ENCODE measurements at regions not wholly inside any gene's neighbourhood (a gene's known extent, or its start where the extent isn't known, plus 50 kb on each side); places are given as distances from the start of the nearest gene placed in this dataset.

GRCh38 chr1:13948396-13948795 is 248.4 kb downstream of the PRDM2 start:
- intact Hi-C loops (cut with micrococcal nuclease; ENCODE audit: unreplicated experiment): no loop called here
- TF ChIP-seq CTCF (conservative IDR thresholded peaks at IDR 0.05; ENCODE audit: low read depth, low read length): no peak
- no peak for TF ChIP-seq EZH2 (IDR thresholded peaks at IDR 0.05; ENCODE audit: borderline replicate concordance, low read depth, low read length, poor library complexity, severe bottlenecking)
- no peak for DNase-seq (ENCODE audit: low spot score)
- CTCF ChIA-PET: no interaction called here
- Histone ChIP-seq H3K27ac (ENCODE audit: low read depth, low read length, poor library complexity, severe bottlenecking) (no peak overlapping the region), H3K27me3 (replicated peaks; ENCODE audit: insufficient read depth, low read depth, low read length, poor library complexity) (no peaks in the 10 kb centered on the region), H3K4me3 (ENCODE audit: low read depth, low read length, poor library complexity, severe bottlenecking) (no peak overlapping the region), H3K9me3 (ENCODE audit: low read depth, low read length, poor library complexity, severe bottlenecking) (peaks cover under 1% of the 10 kb centered on the region), H3K36me3 (ENCODE audit: insufficient read depth, low read length, poor library complexity, severe bottlenecking) (no peaks in the 10 kb centered on the region), H3K4me1 (ENCODE audit: insufficient read depth, low read length, poor library complexity, severe bottlenecking) (peaks cover 18% of the 10 kb centered on the region)
- POLR2A ChIA-PET (ENCODE audit: low non-redundant PET): no interaction called here
- no TSS peak for BruUV-seq (replicated peaks)

GRCh38 chr1:13948888-13949391 is 249.0 kb downstream of the PRDM2 start:
- H3K36me3 ChIP-seq (ENCODE audit: insufficient read depth, low read length, poor library complexity, severe bottlenecking): no peaks in the 10 kb centered on the region
- ChIA-PET CTCF (interaction anchor here (0.6 kb wide), 1 partner anchor 192 kb away, joined by 5 read pairs; no protein-coding TSS in a partner anchor), POLR2A (ENCODE audit: low non-redundant PET) (no interaction called here)
- TF ChIP-seq EZH2 (IDR thresholded peaks at IDR 0.05; ENCODE audit: borderline replicate concordance, low read depth, low read length, poor library complexity, severe bottlenecking): no peak
- intact Hi-C loops (cut with micrococcal nuclease; ENCODE audit: unreplicated experiment): no loop called here
- no peak overlapping the region for H3K27ac ChIP-seq (ENCODE audit: low read depth, low read length, poor library complexity, severe bottlenecking)
- DNase-seq (ENCODE audit: low spot score): peak; percentile 30
- no peaks in the 10 kb centered on the region for H3K27me3 ChIP-seq (replicated peaks; ENCODE audit: insufficient read depth, low read depth, low read length, poor library complexity)
- H3K9me3 ChIP-seq (ENCODE audit: low read depth, low read length, poor library complexity, severe bottlenecking): no peaks in the 10 kb centered on the region
- no TSS peak for BruUV-seq (replicated peaks)
- H3K4me3 ChIP-seq (ENCODE audit: low read depth, low read length, poor library complexity, severe bottlenecking): no peak overlapping the region
- peaks cover 18% of the 10 kb centered on the region for H3K4me1 ChIP-seq (ENCODE audit: insufficient read depth, low read length, poor library complexity, severe bottlenecking)

- Histone ChIP-seq H3K4me1 (ENCODE audit: insufficient read depth, low read length, poor library complexity, severe bottlenecking) (peaks cover 18% of the 10 kb centered on the region), H3K27ac (ENCODE audit: low read depth, low read length, poor library complexity, severe bottlenecking) (no peak overlapping the region), H3K27me3 (replicated peaks; ENCODE audit: insufficient read depth, low read depth, low read length, poor library complexity) (no peaks in the 10 kb centered on the region), H3K9me3 (ENCODE audit: low read depth, low read length, poor library complexity, severe bottlenecking) (no peaks in the 10 kb centered on the region), H3K4me3 (ENCODE audit: low read depth, low read length, poor library complexity, severe bottlenecking) (no peak overlapping the region), H3K36me3 (ENCODE audit: insufficient read depth, low read length, poor library complexity, severe bottlenecking) (no peaks in the 10 kb centered on the region)
- ChIA-PET POLR2A (ENCODE audit: low non-redundant PET) (no interaction called here), CTCF (no interaction called here)
- no peak for TF ChIP-seq EZH2 (IDR thresholded peaks at IDR 0.05; ENCODE audit: borderline replicate concordance, low read depth, low read length, poor library complexity, severe bottlenecking)
- no peak for TF ChIP-seq CTCF (conservative IDR thresholded peaks at IDR 0.05; ENCODE audit: low read depth, low read length)
- DNase-seq (ENCODE audit: low spot score): no peak
- BruUV-seq (replicated peaks): no TSS peak
- intact Hi-C loops (cut with micrococcal nuclease; ENCODE audit: unreplicated experiment): no loop called here
Observed at GRCh38 chr1:13949546-13949945, 249.6 kb downstream of the PRDM2 start.

GRCh38 chr1:13950637-13951036 is 250.6 kb downstream of the PRDM2 start:
- BruUV-seq (replicated peaks): no TSS peak
- TF ChIP-seq CTCF (conservative IDR thresholded peaks at IDR 0.05; ENCODE audit: low read depth, low read length): no peak
- TF ChIP-seq EZH2 (IDR thresholded peaks at IDR 0.05; ENCODE audit: borderline replicate concordance, low read depth, low read length, poor library complexity, severe bottlenecking): no peak
- Histone ChIP-seq H3K4me3 (ENCODE audit: low read depth, low read length, poor library complexity, severe bottlenecking) (no peak overlapping the region), H3K9me3 (ENCODE audit: low read depth, low read length, poor library complexity, severe bottlenecking) (no peaks in the 10 kb centered on the region), H3K4me1 (ENCODE audit: insufficient read depth, low read length, poor library complexity, severe bottlenecking) (peaks cover 20% of the 10 kb centered on the region), H3K27me3 (replicated peaks; ENCODE audit: insufficient read depth, low read depth, low read length, poor library complexity) (no peaks in the 10 kb centered on the region), H3K36me3 (ENCODE audit: insufficient read depth, low read length, poor library complexity, severe bottlenecking) (no peaks in the 10 kb centered on the region), H3K27ac (ENCODE audit: low read depth, low read length, poor library complexity, severe bottlenecking) (no peak overlapping the region)
- intact Hi-C loops (cut with micrococcal nuclease; ENCODE audit: unreplicated experiment): no loop called here
- POLR2A ChIA-PET (ENCODE audit: low non-redundant PET): no interaction called here
- DNase-seq (ENCODE audit: low spot score): no peak
- CTCF ChIA-PET: no interaction called here

Measured in A673 (cell line).